ENCODE measurements at regions not wholly inside any gene's neighbourhood (a gene's known extent, or its start where the extent isn't known, plus 50 kb on each side); places are given as distances from the start of the nearest gene placed in this dataset.
"Not testable (repeated sequence)": the region's sequence is repeated elsewhere in the genome, so short reads cannot be mapped to it uniquely, and the experiment has no call there.

- intact Hi-C loops (cut with micrococcal nuclease): no loop called here
Observed at GRCh38 chr15:77864211-77865105, 213.1 kb downstream of the TBC1D2B start.

DNA sequence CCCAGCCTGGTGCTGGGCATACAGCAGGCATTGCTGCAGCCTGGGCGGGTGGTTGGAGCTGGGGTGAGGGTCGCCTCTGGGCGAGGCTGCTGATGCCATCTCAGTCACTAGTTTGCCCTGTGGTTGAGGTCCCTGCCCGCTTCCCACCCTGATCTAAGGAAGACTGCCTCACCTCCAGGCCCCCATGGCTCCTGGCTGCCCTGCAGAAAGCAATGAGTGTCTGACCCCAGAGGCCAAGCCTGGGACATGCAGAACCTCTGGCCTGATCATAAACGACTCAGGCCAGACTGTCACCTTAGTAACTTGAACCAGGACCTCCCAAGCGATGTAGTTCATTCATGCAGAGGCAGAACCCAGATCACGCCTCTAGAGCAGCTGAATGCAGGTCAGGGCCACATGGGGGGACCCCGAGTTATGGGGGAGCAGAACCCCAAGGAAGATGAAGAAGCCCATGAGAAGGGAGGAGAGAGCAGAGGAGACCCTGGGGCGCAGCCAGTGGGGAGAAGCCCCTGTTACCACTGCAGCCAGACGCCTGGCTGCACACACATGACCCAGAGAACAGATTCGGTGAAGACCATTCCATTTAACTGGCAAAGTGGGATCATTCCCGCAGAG, 213.9 kb downstream of the TBC1D2B start:
- intact Hi-C loops (cut with micrococcal nuclease): no loop called here

GRCh38 chr15:77862651-77863104, 214.8 kb downstream of the TBC1D2B start:
- intact Hi-C loops (cut with micrococcal nuclease): no loop called here

DNA sequence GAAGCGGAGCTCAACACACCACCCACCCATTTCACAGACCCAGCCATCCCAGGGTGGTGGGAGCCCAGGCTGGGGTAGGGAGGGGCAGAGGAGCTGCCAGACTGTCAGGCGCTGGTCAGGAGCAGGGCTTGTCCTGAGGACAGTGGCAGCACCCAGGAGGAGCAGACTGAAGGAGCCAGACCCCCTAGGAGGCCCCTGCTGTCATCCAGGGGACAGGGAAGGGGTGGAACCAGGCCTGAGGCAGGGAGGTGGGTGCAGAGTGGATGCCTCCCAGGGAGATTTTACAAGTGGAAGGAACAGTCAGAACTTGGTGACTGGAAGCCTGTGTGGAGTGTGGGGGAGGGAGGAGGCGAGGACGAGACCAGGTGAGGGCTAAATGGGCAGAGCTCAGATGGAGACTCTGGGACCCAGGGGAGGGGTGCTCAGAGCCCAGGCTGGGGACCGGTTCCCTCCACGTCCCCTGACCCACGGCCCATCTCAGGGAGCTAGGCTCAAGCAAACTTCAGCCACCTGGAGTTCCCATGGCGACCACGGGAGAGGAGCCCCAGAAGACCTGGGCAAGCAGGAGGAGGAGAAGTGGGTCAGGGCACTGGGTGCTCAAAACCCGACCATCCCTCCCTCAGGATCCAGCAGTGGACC, 215.4 kb downstream of the TBC1D2B start:
- intact Hi-C loops (cut with micrococcal nuclease): not testable (repeated sequence)

- intact Hi-C loops (cut with micrococcal nuclease): no loop called here
Observed at GRCh38 chr15:77860071-77860691, 217.3 kb downstream of the TBC1D2B start.

GRCh38 chr15:77859491-77860060, 217.9 kb downstream of the TBC1D2B start:
- intact Hi-C loops (cut with micrococcal nuclease): no loop called here

DNA sequence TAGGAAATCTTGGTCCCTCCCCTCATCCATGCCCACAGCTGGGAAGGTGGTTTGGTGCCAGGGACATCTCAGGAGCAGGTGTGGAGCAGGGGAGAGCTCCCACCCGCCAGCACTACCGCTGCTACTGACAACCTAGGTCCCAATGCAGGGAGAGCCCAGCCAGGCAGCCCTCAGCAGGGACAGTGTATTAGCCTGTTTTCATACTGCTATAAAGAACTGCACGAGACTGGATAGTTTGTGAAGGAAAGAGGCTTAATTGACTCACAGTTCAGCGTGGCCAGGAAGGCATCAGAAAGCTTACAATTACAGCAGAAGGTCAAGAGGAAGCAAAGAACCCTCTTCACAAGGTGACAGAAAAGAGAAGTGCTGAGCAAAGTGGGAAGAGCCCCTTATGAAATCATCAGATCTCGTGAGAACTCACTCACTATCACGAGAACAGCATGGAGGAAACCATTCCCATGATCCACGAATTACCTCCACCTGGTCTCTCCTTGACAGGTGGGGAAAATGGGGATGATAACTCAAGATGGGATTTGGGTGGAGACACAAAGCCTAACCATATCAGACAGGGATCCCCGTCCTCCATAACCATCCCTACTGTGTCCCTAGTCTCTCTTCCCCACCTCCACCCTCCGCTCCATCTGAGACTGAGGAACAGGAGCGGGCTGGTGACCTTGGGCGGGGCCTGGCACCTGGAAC, 218.6 kb downstream of the TBC1D2B start:
- intact Hi-C loops (cut with micrococcal nuclease): no loop called here

- intact Hi-C loops (cut with micrococcal nuclease): no loop called here
Observed at GRCh38 chr15:77857419-77857818, 220.1 kb downstream of the TBC1D2B start.

- intact Hi-C loops (cut with micrococcal nuclease): no loop called here
Observed at GRCh38 chr15:77856705-77857346, 220.7 kb downstream of the TBC1D2B start.

DNA sequence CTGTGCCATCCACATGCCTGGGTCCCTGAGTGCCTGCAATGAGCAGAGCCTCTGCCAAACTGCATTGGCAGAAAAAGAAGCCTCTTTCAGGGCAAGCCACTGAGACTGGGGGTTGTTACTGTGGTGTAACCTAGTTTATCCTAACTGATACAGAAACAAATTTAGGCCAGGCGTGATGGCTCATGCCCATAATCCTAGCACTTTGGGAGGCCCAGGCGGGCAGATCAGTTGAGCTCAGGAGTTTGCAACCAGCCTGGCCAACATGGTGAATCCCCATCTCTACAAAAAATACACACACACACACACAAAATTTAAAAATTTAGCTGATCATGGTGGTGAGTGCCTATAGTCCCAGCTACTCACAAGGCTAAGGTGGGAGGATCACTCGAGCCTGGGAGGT, 221.6 kb downstream of the TBC1D2B start:
- intact Hi-C loops (cut with micrococcal nuclease): no loop called here

DNA sequence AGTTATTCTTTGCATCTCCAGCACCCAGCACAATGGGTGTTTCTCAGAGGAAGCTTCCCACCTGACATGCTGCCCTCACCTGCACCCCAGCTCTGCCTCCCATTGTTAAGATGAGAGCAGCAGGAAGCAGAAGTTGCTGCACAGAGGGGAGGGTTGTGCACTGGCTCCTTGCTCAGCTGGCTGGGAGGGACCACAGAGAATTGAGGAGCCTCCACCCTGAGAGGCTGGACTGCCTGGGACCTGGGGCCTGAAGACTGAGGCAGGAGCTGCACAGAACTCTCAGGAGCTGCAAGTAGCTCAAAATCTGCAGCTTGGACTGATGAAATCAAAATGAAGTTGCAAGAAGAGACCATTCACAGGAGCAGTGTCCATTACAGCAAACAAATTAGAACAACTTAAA, 222.3 kb upstream of the LINGO1 start:
- intact Hi-C loops (cut with micrococcal nuclease): no loop called here

- intact Hi-C loops (cut with micrococcal nuclease): no loop called here
Observed at GRCh38 chr15:77853910-77854309, 221.2 kb upstream of the LINGO1 start.

- intact Hi-C loops (cut with micrococcal nuclease): no loop called here
Observed at GRCh38 chr15:77853008-77853328, 220.3 kb upstream of the LINGO1 start.

DNA sequence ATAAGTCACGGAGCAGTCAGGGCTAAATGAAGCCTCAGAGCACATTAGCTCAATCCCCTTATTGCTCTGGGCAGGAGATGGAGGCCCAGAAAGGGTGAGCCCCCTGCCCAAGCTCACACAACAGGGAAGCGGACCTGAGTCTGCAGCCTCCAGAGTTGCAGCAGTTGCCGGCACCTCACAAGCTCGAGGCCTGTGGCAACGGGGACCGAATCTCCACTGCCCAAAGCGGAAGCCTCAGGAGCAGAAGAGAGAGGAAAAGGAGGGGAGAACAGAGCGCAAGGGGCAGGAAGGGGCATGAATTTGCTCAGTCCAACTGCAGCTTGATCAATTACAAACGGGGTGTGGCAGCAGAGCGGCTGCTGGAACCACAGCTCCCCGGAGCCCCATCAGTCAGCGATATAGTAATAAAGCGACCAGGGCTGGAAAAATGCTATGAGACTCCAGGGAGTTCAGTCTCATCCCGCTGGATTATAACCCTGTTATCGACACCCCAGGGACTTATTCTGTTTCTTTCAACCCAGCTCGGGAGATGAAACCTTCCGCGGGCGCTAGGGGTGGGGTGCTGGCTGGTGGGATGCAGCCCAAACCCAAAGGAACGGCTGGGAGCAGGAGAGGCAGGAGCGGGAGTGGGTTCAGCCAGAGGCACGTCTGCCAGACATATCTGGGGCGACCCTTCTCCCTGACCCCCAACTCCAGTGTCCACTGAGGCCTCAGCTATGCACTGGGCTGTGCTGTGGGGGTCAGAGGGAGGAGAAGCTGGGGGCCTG, 219.7 kb upstream of the LINGO1 start:
- intact Hi-C loops (cut with micrococcal nuclease): no loop called here

DNA sequence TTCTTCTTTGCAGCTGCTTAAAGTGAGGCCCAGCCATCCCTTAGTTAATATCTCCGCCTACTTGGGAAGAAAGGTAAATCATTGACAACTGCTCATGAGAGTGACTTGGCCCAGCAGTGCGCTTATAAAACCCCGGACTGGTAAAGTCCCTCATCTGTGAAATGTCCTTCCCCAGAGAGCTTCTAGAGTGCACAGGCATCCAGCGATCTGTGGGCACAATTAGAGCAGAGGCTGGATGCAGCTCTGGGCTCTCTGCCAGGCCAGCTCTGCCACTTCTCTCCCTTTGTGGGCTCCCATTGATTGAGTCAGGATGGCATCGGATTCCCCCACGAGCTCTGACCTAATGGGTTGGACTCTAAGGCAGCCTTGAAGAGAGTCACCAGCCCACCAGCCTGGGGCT, 219.0 kb upstream of the LINGO1 start:
- intact Hi-C loops (cut with micrococcal nuclease): no loop called here

GRCh38 chr15:77851086-77851485, 218.4 kb upstream of the LINGO1 start:
- intact Hi-C loops (cut with micrococcal nuclease): no loop called here

- intact Hi-C loops (cut with micrococcal nuclease): no loop called here
Observed at GRCh38 chr15:77846986-77847385, 214.3 kb upstream of the LINGO1 start.

- intact Hi-C loops (cut with micrococcal nuclease): no loop called here
Observed at GRCh38 chr15:77846360-77846759, 213.6 kb upstream of the LINGO1 start.

DNA sequence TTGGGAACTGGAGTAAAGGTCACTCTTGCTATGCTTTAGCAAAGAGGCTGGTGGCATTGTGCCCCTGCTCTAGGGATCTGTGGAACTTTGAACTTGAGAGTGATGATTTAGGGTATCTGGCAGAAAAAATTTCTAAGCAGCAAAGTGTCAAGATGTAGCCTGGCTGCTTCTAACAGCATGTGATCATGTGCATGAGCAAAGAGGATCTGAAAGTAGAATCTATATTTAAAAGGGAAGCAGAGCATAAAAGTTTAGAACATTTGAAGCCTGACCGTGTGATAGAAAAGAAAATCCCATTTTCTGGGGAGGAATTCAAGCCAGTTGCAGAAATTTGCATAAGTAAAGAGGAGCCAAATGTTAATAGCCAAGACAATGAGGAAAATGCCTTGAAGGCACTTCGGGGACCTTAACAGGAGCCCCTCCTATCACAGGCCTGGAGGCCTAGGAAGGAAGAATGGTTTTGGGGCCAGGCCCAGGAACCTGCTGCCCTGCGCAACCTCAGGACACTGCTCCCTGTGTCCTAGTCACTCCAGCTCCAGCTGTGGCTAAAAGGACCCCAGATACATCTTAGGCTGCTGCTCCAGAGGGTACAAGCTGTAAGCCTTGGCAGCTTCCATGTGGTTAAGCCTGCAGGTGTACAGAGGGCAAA, 212.2 kb upstream of the LINGO1 start:
- intact Hi-C loops (cut with micrococcal nuclease): no loop called here
